ENCODE measurements at regions not wholly inside any gene's neighbourhood (a gene's known extent, or its start where the extent isn't known, plus 50 kb on each side); places are given as distances from the start of the nearest gene placed in this dataset.

DNA sequence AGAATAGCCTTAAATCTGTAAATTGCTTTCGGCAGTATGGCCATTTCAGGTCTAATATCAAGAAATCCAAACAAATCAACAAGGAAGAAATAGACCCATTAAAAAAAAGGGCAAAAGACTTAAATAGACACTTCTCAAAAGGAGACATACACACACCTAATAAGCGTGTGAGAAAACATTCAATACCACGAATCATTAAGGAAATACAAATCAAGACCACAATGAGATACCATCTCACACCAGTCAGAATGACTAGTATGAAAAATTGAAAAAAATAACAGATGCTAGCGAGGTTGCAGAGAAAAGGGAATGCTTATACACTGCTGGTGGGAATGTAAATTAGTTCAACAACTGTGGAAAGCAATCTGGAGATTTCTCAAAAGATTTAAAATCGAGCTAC lies 243.2 kb downstream of the DSEL start:
- 42 to 68% methylated on average over 5 of the region's 5 CpGs for WGBS, 2 donors
- H3K9ac ChIP-seq (ENCODE audit: insufficient read depth in 1 of 2, low read length in 2 of 2): no peak overlapping the region
- DNase-seq: no peak
- no peak overlapping the region for H3K4me3 ChIP-seq
- H3K27me3 ChIP-seq (ENCODE audit: control insufficient read depth in 3 of 3, insufficient read depth in 3 of 3, low read length in 2 of 3): no peaks in the 10 kb centered on the region
- H3K4me1 ChIP-seq (ENCODE audit: control insufficient read depth in 5 of 5, insufficient read depth in 5 of 5, low read length in 5 of 5): no peaks in the 10 kb centered on the region
- H3K9me3 ChIP-seq (ENCODE audit: control insufficient read depth in 4 of 4, insufficient read depth in 3 of 4, low read length in 3 of 4): peaks cover 0 to 4% (median 0%) of the 10 kb centered on the region in 4 donors
- no peaks in the 10 kb centered on the region for H3K36me3 ChIP-seq (ENCODE audit: control insufficient read depth in 4 of 4, insufficient read depth in 4 of 4, low read length in 4 of 4)
- TF ChIP-seq, protein P1, sequence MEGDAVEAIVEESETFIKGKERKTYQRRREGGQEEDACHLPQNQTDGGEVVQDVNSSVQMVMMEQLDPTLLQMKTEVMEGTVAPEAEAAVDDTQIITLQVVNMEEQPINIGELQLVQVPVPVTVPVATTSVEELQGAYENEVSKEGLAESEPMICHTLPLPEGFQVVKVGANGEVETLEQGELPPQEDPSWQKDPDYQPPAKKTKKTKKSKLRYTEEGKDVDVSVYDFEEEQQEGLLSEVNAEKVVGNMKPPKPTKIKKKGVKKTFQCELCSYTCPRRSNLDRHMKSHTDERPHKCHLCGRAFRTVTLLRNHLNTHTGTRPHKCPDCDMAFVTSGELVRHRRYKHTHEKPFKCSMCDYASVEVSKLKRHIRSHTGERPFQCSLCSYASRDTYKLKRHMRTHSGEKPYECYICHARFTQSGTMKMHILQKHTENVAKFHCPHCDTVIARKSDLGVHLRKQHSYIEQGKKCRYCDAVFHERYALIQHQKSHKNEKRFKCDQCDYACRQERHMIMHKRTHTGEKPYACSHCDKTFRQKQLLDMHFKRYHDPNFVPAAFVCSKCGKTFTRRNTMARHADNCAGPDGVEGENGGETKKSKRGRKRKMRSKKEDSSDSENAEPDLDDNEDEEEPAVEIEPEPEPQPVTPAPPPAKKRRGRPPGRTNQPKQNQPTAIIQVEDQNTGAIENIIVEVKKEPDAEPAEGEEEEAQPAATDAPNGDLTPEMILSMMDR (IDR thresholded peaks at IDR 0.05; ENCODE audit: control extremely low read depth, extremely low read depth): no peak
- no peak overlapping the region for H3K27ac ChIP-seq (ENCODE audit: low read depth in 1 of 2, low read length in 1 of 2)
- ATAC-seq (ENCODE audit: insufficient read depth, low FRiP score): no peak

DNA sequence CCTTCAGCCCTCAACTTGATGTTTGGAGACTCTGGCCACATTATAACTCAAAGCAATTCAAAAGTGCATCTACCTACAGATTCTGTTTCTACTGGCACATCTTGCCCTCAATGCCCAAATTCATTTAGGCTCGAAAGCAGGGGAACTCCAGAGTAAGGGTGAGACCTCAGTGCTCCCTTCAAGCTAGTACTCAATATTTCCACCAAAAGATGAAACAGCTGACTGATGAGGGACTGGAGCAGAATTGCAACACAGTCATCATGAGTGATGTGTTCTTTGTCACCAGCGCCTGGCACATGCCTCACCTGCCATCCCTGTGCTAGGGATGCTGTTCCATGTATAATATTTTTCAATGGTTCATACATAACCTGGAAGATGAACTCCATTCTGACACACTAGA lies 247.3 kb downstream of the DSEL start:
- no peak overlapping the region for H3K27ac ChIP-seq (ENCODE audit: low read depth in 1 of 2, low read length in 1 of 2)
- no peaks in the 10 kb centered on the region for H3K27me3 ChIP-seq (ENCODE audit: control insufficient read depth in 3 of 3, insufficient read depth in 3 of 3, low read length in 2 of 3)
- H3K9ac ChIP-seq (ENCODE audit: insufficient read depth in 1 of 2, low read length in 2 of 2): no peak overlapping the region
- no peaks in the 10 kb centered on the region for H3K36me3 ChIP-seq (ENCODE audit: control insufficient read depth in 4 of 4, insufficient read depth in 4 of 4, low read length in 4 of 4)
- H3K4me1 ChIP-seq (ENCODE audit: control insufficient read depth in 5 of 5, insufficient read depth in 5 of 5, low read length in 5 of 5): no peaks in the 10 kb centered on the region
- ATAC-seq (ENCODE audit: insufficient read depth, low FRiP score) (no peak), DNase-seq (no peak)
- 80 to 84% methylated on average over 2 of the region's 2 CpGs for whole genome bisulfite sequencing, 2 donors
- no peak overlapping the region for H3K4me3 ChIP-seq
- H3K9me3 ChIP-seq (ENCODE audit: control insufficient read depth in 4 of 4, insufficient read depth in 3 of 4, low read length in 3 of 4): peaks cover 0 to 4% (median 0%) of the 10 kb centered on the region in 4 donors
- TF ChIP-seq, protein P1 (IDR thresholded peaks at IDR 0.05; ENCODE audit: control extremely low read depth, extremely low read depth): no peak

DNA sequence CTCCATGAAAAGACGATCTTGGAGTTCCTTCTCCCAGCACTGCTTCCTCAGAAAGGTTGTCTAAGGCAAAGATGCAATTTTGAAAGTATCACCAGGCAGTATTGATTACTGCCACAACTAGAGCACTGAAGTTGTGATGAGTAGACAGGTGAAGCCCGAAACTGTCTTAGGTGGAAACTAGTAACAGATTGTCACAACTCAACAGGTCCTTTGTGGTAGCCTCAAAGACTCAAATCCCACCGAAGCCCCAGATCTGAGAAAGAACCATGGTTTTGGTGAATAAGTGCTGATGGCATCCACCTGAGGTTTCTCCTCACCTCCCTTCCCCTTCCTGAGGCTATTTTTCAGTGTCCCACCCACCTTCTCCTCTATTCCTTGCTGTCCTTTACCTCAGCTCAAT lies 248.0 kb downstream of the DSEL start:
- peaks cover 0 to 4% (median 0%) of the 10 kb centered on the region in 4 donors for H3K9me3 ChIP-seq (ENCODE audit: control insufficient read depth in 4 of 4, insufficient read depth in 3 of 4, low read length in 3 of 4)
- DNase-seq (no peak), ATAC-seq (ENCODE audit: insufficient read depth, low FRiP score) (no peak)
- WGBS, 2 donors: 84 to 87% methylated on average over 3 of the region's 3 CpGs
- H3K27ac ChIP-seq (ENCODE audit: low read depth in 1 of 2, low read length in 1 of 2): no peak overlapping the region
- H3K36me3 ChIP-seq (ENCODE audit: control insufficient read depth in 4 of 4, insufficient read depth in 4 of 4, low read length in 4 of 4): no peaks in the 10 kb centered on the region
- TF ChIP-seq, protein P1 (IDR thresholded peaks at IDR 0.05; ENCODE audit: control extremely low read depth, extremely low read depth): no peak
- no peak overlapping the region for H3K4me3 ChIP-seq
- H3K9ac ChIP-seq (ENCODE audit: insufficient read depth in 1 of 2, low read length in 2 of 2): no peak overlapping the region
- no peaks in the 10 kb centered on the region for H3K27me3 ChIP-seq (ENCODE audit: control insufficient read depth in 3 of 3, insufficient read depth in 3 of 3, low read length in 2 of 3)
- H3K4me1 ChIP-seq (ENCODE audit: control insufficient read depth in 5 of 5, insufficient read depth in 5 of 5, low read length in 5 of 5): no peaks in the 10 kb centered on the region
